T47D (cell line): ENCODE measurements at regions not wholly inside any gene's neighbourhood (a gene's known extent, or its start where the extent isn't known, plus 50 kb on each side); places are given as distances from the start of the nearest gene placed in this dataset.

Source experiments
- DNase-seq, 2 experiments: peaks; one replicate each; pipeline versions ENCODE4 v3.0.0 to v3.0.0-alpha.2; 2011 to 2012; ENCODE audit warnings: low read depth in 1 of 2, low spot score in 1 of 2
- JUND ChIP-seq: IDR thresholded peaks from 2 replicates; pipeline ENCODE4 v1.6.1; 2012; ENCODE audit warnings: low read depth
- in situ Hi-C: cut with HindIII; loops from 2 replicates; pipeline ENCODE4 v1.10.0; 2016; ENCODE audit warnings: low sequenced_read_pairs, low pct_unique_long_range_greater_than_20kb

- in situ Hi-C loops: no loop called here
- DNase-seq: no peak
Measured at GRCh38 chr4:107133965-107134653, 98.0 kb upstream of the DKK2 start.

GRCh38 chr4:107131295-107131694 lies 95.2 kb upstream of the DKK2 start:
- DNase-seq: no peak
- TF ChIP-seq JUND: no peak
- in situ Hi-C loops: no loop called here

More at GRCh38 chr4:107133965-107134653, 98.0 kb upstream of the DKK2 start:
- no peak for TF ChIP-seq JUND

GRCh38 chr4:107130157-107130556 lies 94.0 kb upstream of the DKK2 start:
- DNase-seq: no peak
- in situ Hi-C loops: no loop called here

GRCh38 chr4:107129611-107130010 lies 93.5 kb upstream of the DKK2 start:
- DNase-seq: no peak
- in situ Hi-C loops: no loop called here
- no peak for TF ChIP-seq JUND

More at GRCh38 chr4:107130157-107130556, 94.0 kb upstream of the DKK2 start:
- TF ChIP-seq JUND: no peak

- no peak for TF ChIP-seq JUND
- in situ Hi-C loops: no loop called here
- DNase-seq: no peak
Measured at GRCh38 chr4:107129076-107129475, 93.0 kb upstream of the DKK2 start.

- DNase-seq: no peak
- no peak for TF ChIP-seq JUND
- in situ Hi-C loops: no loop called here
Measured at GRCh38 chr4:107128116-107128515, 92.0 kb upstream of the DKK2 start.

GRCh38 chr4:107125496-107125895 lies 89.4 kb upstream of the DKK2 start:
- TF ChIP-seq JUND: no peak
- in situ Hi-C loops: no loop called here
- no peak for DNase-seq

GRCh38 chr4:107122736-107123135 lies 86.6 kb upstream of the DKK2 start:
- in situ Hi-C loops: no loop called here
- TF ChIP-seq JUND: no peak
- no peak for DNase-seq

- no peak for DNase-seq
- TF ChIP-seq JUND: no peak
- in situ Hi-C loops: no loop called here
Measured at GRCh38 chr4:107120661-107121060, 84.5 kb upstream of the DKK2 start.

GRCh38 chr4:107117726-107118125 lies 81.6 kb upstream of the DKK2 start:
- TF ChIP-seq JUND: no peak
- in situ Hi-C loops: no loop called here
- DNase-seq: no peak

- no peak for DNase-seq
- TF ChIP-seq JUND: no peak
- in situ Hi-C loops: no loop called here
Measured at GRCh38 chr4:107115185-107115847, 79.2 kb upstream of the DKK2 start.

GRCh38 chr4:107114059-107114458 lies 77.9 kb upstream of the DKK2 start:
- TF ChIP-seq JUND: no peak
- no peak for DNase-seq
- in situ Hi-C loops: no loop called here

- no peak for DNase-seq
- in situ Hi-C loops: no loop called here
Measured at GRCh38 chr4:107098401-107098800, 62.3 kb upstream of the DKK2 start.

More at GRCh38 chr4:107098401-107098800, 62.3 kb upstream of the DKK2 start:
- TF ChIP-seq JUND: no peak
